ENCODE measurements at regions not wholly inside any gene's neighbourhood (a gene's known extent, or its start where the extent isn't known, plus 50 kb on each side); places are given as distances from the start of the nearest gene placed in this dataset.

DNA sequence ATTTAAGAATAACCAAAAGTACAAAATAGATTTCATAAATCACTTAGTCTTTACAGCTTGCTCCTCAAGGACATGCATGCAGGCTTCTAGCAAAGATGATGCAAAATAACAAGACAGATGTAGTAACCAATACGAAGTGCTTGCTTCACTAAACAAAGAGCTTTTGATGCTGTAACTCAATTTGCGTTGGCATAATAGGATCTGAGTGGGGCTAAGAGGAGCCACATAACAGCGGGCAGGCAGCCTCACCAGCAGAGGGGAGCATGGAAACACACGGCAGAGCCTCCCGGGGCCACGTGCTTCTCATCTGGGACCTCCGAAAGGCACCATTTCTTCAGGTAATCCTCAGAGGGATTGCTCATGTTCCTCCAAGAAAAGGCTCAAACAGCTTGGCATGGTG lies 139.7 kb downstream of the C5orf15 start:
- TF ChIP-seq, protein P1, sequence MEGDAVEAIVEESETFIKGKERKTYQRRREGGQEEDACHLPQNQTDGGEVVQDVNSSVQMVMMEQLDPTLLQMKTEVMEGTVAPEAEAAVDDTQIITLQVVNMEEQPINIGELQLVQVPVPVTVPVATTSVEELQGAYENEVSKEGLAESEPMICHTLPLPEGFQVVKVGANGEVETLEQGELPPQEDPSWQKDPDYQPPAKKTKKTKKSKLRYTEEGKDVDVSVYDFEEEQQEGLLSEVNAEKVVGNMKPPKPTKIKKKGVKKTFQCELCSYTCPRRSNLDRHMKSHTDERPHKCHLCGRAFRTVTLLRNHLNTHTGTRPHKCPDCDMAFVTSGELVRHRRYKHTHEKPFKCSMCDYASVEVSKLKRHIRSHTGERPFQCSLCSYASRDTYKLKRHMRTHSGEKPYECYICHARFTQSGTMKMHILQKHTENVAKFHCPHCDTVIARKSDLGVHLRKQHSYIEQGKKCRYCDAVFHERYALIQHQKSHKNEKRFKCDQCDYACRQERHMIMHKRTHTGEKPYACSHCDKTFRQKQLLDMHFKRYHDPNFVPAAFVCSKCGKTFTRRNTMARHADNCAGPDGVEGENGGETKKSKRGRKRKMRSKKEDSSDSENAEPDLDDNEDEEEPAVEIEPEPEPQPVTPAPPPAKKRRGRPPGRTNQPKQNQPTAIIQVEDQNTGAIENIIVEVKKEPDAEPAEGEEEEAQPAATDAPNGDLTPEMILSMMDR (IDR thresholded peaks at IDR 0.05): no peak
- TF ChIP-seq SIN3A (IDR thresholded peaks at IDR 0.05; ENCODE audit: borderline replicate concordance, insufficient read depth, low read depth, low read length) (no peak), POLR2AphosphoS5 (IDR thresholded peaks at IDR 0.05; ENCODE audit: low read depth, low read length) (no peak)
- TF ChIP-seq, protein P2, sequence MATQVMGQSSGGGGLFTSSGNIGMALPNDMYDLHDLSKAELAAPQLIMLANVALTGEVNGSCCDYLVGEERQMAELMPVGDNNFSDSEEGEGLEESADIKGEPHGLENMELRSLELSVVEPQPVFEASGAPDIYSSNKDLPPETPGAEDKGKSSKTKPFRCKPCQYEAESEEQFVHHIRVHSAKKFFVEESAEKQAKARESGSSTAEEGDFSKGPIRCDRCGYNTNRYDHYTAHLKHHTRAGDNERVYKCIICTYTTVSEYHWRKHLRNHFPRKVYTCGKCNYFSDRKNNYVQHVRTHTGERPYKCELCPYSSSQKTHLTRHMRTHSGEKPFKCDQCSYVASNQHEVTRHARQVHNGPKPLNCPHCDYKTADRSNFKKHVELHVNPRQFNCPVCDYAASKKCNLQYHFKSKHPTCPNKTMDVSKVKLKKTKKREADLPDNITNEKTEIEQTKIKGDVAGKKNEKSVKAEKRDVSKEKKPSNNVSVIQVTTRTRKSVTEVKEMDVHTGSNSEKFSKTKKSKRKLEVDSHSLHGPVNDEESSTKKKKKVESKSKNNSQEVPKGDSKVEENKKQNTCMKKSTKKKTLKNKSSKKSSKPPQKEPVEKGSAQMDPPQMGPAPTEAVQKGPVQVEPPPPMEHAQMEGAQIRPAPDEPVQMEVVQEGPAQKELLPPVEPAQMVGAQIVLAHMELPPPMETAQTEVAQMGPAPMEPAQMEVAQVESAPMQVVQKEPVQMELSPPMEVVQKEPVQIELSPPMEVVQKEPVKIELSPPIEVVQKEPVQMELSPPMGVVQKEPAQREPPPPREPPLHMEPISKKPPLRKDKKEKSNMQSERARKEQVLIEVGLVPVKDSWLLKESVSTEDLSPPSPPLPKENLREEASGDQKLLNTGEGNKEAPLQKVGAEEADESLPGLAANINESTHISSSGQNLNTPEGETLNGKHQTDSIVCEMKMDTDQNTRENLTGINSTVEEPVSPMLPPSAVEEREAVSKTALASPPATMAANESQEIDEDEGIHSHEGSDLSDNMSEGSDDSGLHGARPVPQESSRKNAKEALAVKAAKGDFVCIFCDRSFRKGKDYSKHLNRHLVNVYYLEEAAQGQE (IDR thresholded peaks at IDR 0.05; ENCODE audit: insufficient read depth in 1 of 2, low read depth in 2 of 2, low read length in 1 of 2): no peak

Data from Panc1 (cell line).